ENCODE measurements at regions not wholly inside any gene's neighbourhood (a gene's known extent, or its start where the extent isn't known, plus 50 kb on each side); places are given as distances from the start of the nearest gene placed in this dataset.

- H2AFZ ChIP-seq (ENCODE audit: low read depth, low read length) = no peak overlapping the region
- no peaks in the 10 kb centered on the region for H3K9me2 ChIP-seq (ENCODE audit: insufficient read depth, low read length)
- H4K20me1 ChIP-seq (ENCODE audit: insufficient read depth) = no peaks in the 10 kb centered on the region
- H3K27ac ChIP-seq (ENCODE audit: low read length) = no peak overlapping the region
- no peaks in the 10 kb centered on the region for H3K36me3 ChIP-seq (ENCODE audit: insufficient read depth, low read length)
- no peaks in the 10 kb centered on the region for H3K79me2 ChIP-seq (replicated peaks; ENCODE audit: insufficient read depth, low read length)
- H3K9ac ChIP-seq (ENCODE audit: low read length) = no peak overlapping the region
- no peaks in the 10 kb centered on the region for H3K9me3 ChIP-seq (ENCODE audit: low read length)
- H3K4me3 ChIP-seq (ENCODE audit: low read length) = no peak overlapping the region
- TF ChIP-seq SMC3 (conservative IDR thresholded peaks at IDR 0.05; ENCODE audit: poor library complexity) = no peak
- TF ChIP-seq CTCF (IDR thresholded peaks at IDR 0.05; ENCODE audit: poor library complexity, severe bottlenecking) = no peak
- no peaks in the 10 kb centered on the region for H3F3A ChIP-seq (ENCODE audit: insufficient read depth, low read length, poor library complexity, severe bottlenecking)
- no peaks in the 10 kb centered on the region for H3K27me3 ChIP-seq (ENCODE audit: insufficient read depth, low read depth, low read length)
- H3K4me2 ChIP-seq (ENCODE audit: low read length) = no peak overlapping the region
Measured at GRCh38 chr4:57612279-57612678, 502.1 kb upstream of the IGFBP7 start.

GRCh38 chr4:57607566-57608180 lies 497.5 kb upstream of the IGFBP7 start:
- H3K27ac ChIP-seq (ENCODE audit: low read length) = no peak overlapping the region
- H3K27me3 ChIP-seq (ENCODE audit: insufficient read depth, low read depth, low read length) = no peaks in the 10 kb centered on the region
- H3K79me2 ChIP-seq (replicated peaks; ENCODE audit: insufficient read depth, low read length) = no peaks in the 10 kb centered on the region
- no peaks in the 10 kb centered on the region for H4K20me1 ChIP-seq (ENCODE audit: insufficient read depth)
- no peaks in the 10 kb centered on the region for H3K9me3 ChIP-seq (ENCODE audit: low read length)
- H2AFZ ChIP-seq (ENCODE audit: low read depth, low read length) = no peak overlapping the region
- no peak overlapping the region for H3K9ac ChIP-seq (ENCODE audit: low read length)
- H3K4me2 ChIP-seq (ENCODE audit: low read length) = no peak overlapping the region
- no peaks in the 10 kb centered on the region for H3K36me3 ChIP-seq (ENCODE audit: insufficient read depth, low read length)
- H3F3A ChIP-seq (ENCODE audit: insufficient read depth, low read length, poor library complexity, severe bottlenecking) = no peaks in the 10 kb centered on the region
- no peak overlapping the region for H3K4me3 ChIP-seq (ENCODE audit: low read length)
- no peaks in the 10 kb centered on the region for H3K9me2 ChIP-seq (ENCODE audit: insufficient read depth, low read length)
- TF ChIP-seq POLR2AphosphoS5 (IDR thresholded peaks at IDR 0.05) (no peak), SMC3 (conservative IDR thresholded peaks at IDR 0.05; ENCODE audit: poor library complexity) (no peak), EP300 (conservative IDR thresholded peaks at IDR 0.05; ENCODE audit: poor library complexity, severe bottlenecking) (no peak), MXI1 (conservative IDR thresholded peaks at IDR 0.05; ENCODE audit: poor library complexity, severe bottlenecking) (no peak), EZH2 (IDR thresholded peaks at IDR 0.05; ENCODE audit: borderline replicate concordance, insufficient read depth, low read length, poor library complexity, severe bottlenecking) (no peak), REST (IDR thresholded peaks at IDR 0.05; ENCODE audit: borderline replicate concordance) (no peak), CTCF (IDR thresholded peaks at IDR 0.05; ENCODE audit: poor library complexity, severe bottlenecking) (no peak), RAD21 (conservative IDR thresholded peaks at IDR 0.05) (no peak), TAF1 (IDR thresholded peaks at IDR 0.05; ENCODE audit: low read depth) (no peak)
